CD14-positive monocyte (primary cell): ENCODE measurements at regions not wholly inside any gene's neighbourhood (a gene's known extent, or its start where the extent isn't known, plus 50 kb on each side); places are given as distances from the start of the nearest gene placed in this dataset.

Experiments used
- DNase-seq, 3 donors: peaks; one replicate each; pipeline ENCODE4 v3.0.0-alpha.2; 2011 to 2022
- H2AFZ ChIP-seq: 2 replicates; pipeline ENCODE4 v1.6.0; 2012; ENCODE audit warnings: mild to moderate bottlenecking, low read depth, low read length, inconsistent platforms; ENCODE audit not compliant: insufficient read depth, poor library complexity, severe bottlenecking
- H3K27ac ChIP-seq, 2 donors: 1 replicate in 1 of 2; 2 replicates in 1 of 2; pipeline ENCODE4 v1.5.1; 2012 to 2013; ENCODE audit warnings: low read length in 2 of 2, control low read depth in 1 of 2, inconsistent platforms in 1 of 2, low read depth in 1 of 2, mild to moderate bottlenecking in 1 of 2
- H3K27me3 ChIP-seq, 2 donors: one replicate each; pipeline versions ENCODE4 v1.6.0 to v1.6.1; 2011 to 2013; ENCODE audit warnings: low read length in 2 of 2; ENCODE audit not compliant: control insufficient read depth in 2 of 2, insufficient read depth in 2 of 2
- H3K36me3 ChIP-seq, 2 donors: replicated peaks in 1 of 2; 1 replicate in 1 of 2; 2 replicates in 1 of 2; pipeline versions ENCODE4 v1.5.1 to v1.6.1; 2012 to 2013; ENCODE audit warnings: low read length in 2 of 2, control low read depth in 1 of 2, inconsistent platforms in 1 of 2, mild to moderate bottlenecking in 1 of 2; ENCODE audit not compliant: insufficient read depth in 2 of 2, control insufficient read depth in 1 of 2
- H3K4me1 ChIP-seq, 2 donors: 1 replicate in 1 of 2; 2 replicates in 1 of 2; pipeline versions ENCODE4 v1.5.1 to v1.6.1; 2012 to 2013; ENCODE audit warnings: low read length in 2 of 2, control low read depth in 1 of 2, inconsistent platforms in 1 of 2, mild to moderate bottlenecking in 1 of 2, moderate library complexity in 1 of 2; ENCODE audit not compliant: insufficient read depth in 2 of 2, control insufficient read depth in 1 of 2
- H3K4me2 ChIP-seq: replicated peaks from 2 replicates; pipeline ENCODE3; 2012; ENCODE audit warnings: low read length, moderate library complexity, mild to moderate bottlenecking; ENCODE audit not compliant: poor library complexity, severe bottlenecking; ENCODE audit errors: extremely low read depth
- H3K4me3 ChIP-seq, 3 experiments: fragments of 200-600 bp in 1 of 3; sonication (generic) in 1 of 3; replicated peaks in 1 of 3; 1 replicate in 2 of 3; 2 replicates in 1 of 3; pipeline ENCODE4 v1.5.1; 2011 to 2013; ENCODE audit warnings: low read length in 3 of 3, mild to moderate bottlenecking in 3 of 3, control low read depth in 2 of 3, low read depth in 2 of 3, inconsistent platforms in 1 of 3, moderate library complexity in 1 of 3
- H3K79me2 ChIP-seq: 2 replicates; pipeline ENCODE4 v1.6.0; 2012; ENCODE audit warnings: mild to moderate bottlenecking, control low read depth, inconsistent platforms, low read length, moderate library complexity; ENCODE audit not compliant: insufficient read depth
- H3K9ac ChIP-seq: 2 replicates; pipeline ENCODE4 v1.6.0; 2017; ENCODE audit warnings: low read length, mild to moderate bottlenecking; ENCODE audit not compliant: insufficient read depth, poor library complexity, severe bottlenecking
- H3K9me3 ChIP-seq, 2 donors: replicated peaks in 1 of 2; 1 replicate in 1 of 2; 2 replicates in 1 of 2; pipeline versions ENCODE4 v1.5.1 to v1.6.1; 2012 to 2013; ENCODE audit warnings: low read length in 2 of 2, control low read depth in 1 of 2; ENCODE audit not compliant: control insufficient read depth in 1 of 2, insufficient read depth in 1 of 2
- H4K20me1 ChIP-seq: 2 replicates; pipeline ENCODE4 v1.6.0; 2012; ENCODE audit warnings: mild to moderate bottlenecking, low read length, control low read depth, moderate library complexity; ENCODE audit not compliant: insufficient read depth
- H3K27ac Mint-ChIP-seq, 7 donors: one replicate each; pipeline ENCODE4 v1.8.0; 2020; ENCODE audit warnings: mild to moderate bottlenecking in 7 of 7, mixed read lengths in 7 of 7, moderate library complexity in 6 of 7, inconsistent platforms in 2 of 7
- H3K27me3 Mint-ChIP-seq, 3 donors: one replicate each; pipeline ENCODE4 v1.8.0; 2021 to 2022; ENCODE audit warnings: low read depth in 3 of 3, mild to moderate bottlenecking in 3 of 3, mixed read lengths in 3 of 3, moderate library complexity in 3 of 3, inconsistent platforms in 1 of 3
- H3K36me3 Mint-ChIP-seq, 2 donors: one replicate each; pipeline ENCODE4 v1.8.0; 2020; ENCODE audit warnings: mixed read lengths in 2 of 2, inconsistent platforms in 1 of 2, mild to moderate bottlenecking in 1 of 2
- H3K4me1 Mint-ChIP-seq: one replicate; pipeline ENCODE4 v1.8.0; 2020; ENCODE audit warnings: mild to moderate bottlenecking, mixed read lengths
- H3K4me3 Mint-ChIP-seq, 2 donors: one replicate each; pipeline ENCODE4 v1.8.0; 2020; ENCODE audit warnings: mild to moderate bottlenecking in 2 of 2, mixed read lengths in 2 of 2, moderate library complexity in 1 of 2
- H3K9me3 Mint-ChIP-seq, 7 donors: one replicate each; pipeline ENCODE4 v1.8.0; 2020 to 2022; ENCODE audit warnings: mixed read lengths in 7 of 7, mild to moderate bottlenecking in 6 of 7, moderate library complexity in 6 of 7, inconsistent platforms in 2 of 7
- WGBS: methylation state at CpG from one replicate; pipeline ENCODE4 v1.1.5; 2013; ENCODE audit warnings: missing lambda C conversion rate; ENCODE audit not compliant: insufficient coverage; 5-methylcytosine and 5-hydroxymethylcytosine counted together
- intact Hi-C, 2 donors: fragments of 100-400 bp; cut with micrococcal nuclease; formaldehyde crosslinking; loops; one replicate each; pipeline versions ENCODE4 v1.15.0 to v1.15.1; 2023
- TF ChIP-seq, protein P1 (sequence below): fragments of 200-600 bp; IDR thresholded peaks from one replicate; pipeline ENCODE4 v1.8.0; 2022; ENCODE audit warnings: antibody characterized with exemption, mild to moderate bottlenecking

GRCh38 chr4:60885011-60885410, 315.1 kb upstream of the ADGRL3 start:
- intact Hi-C loops: no loop called here
- no peak for DNase-seq
- Mint-ChIP-seq H3K36me3 (no peaks in the 10 kb centered on the region), H3K27ac (no peak overlapping the region), H3K4me3 (no peak overlapping the region), H3K4me1 (no peaks in the 10 kb centered on the region), H3K9me3 (peaks cover 0 to 8% (median 0%) of the 10 kb centered on the region in 7 donors), H3K27me3 (peaks cover 0 to 1% (median 0%) of the 10 kb centered on the region in 3 donors)
- H3K9me3 ChIP-seq: no peaks in the 10 kb centered on the region
- H3K4me3 ChIP-seq: no peak overlapping the region
- no peak overlapping the region for H3K4me2 ChIP-seq
- no peaks in the 10 kb centered on the region for H3K36me3 ChIP-seq
- no peaks in the 10 kb centered on the region for H4K20me1 ChIP-seq
- no peaks in the 10 kb centered on the region for H3K79me2 ChIP-seq
- 100% methylated on average over 1 of the region's 2 CpGs for WGBS
- H3K4me1 ChIP-seq: no peaks in the 10 kb centered on the region
- no peak overlapping the region for H2AFZ ChIP-seq
- TF ChIP-seq, protein P1, sequence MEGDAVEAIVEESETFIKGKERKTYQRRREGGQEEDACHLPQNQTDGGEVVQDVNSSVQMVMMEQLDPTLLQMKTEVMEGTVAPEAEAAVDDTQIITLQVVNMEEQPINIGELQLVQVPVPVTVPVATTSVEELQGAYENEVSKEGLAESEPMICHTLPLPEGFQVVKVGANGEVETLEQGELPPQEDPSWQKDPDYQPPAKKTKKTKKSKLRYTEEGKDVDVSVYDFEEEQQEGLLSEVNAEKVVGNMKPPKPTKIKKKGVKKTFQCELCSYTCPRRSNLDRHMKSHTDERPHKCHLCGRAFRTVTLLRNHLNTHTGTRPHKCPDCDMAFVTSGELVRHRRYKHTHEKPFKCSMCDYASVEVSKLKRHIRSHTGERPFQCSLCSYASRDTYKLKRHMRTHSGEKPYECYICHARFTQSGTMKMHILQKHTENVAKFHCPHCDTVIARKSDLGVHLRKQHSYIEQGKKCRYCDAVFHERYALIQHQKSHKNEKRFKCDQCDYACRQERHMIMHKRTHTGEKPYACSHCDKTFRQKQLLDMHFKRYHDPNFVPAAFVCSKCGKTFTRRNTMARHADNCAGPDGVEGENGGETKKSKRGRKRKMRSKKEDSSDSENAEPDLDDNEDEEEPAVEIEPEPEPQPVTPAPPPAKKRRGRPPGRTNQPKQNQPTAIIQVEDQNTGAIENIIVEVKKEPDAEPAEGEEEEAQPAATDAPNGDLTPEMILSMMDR: no peak
- H3K27ac ChIP-seq: no peak overlapping the region
- no peaks in the 10 kb centered on the region for H3K27me3 ChIP-seq
- no peak overlapping the region for H3K9ac ChIP-seq

DNA sequence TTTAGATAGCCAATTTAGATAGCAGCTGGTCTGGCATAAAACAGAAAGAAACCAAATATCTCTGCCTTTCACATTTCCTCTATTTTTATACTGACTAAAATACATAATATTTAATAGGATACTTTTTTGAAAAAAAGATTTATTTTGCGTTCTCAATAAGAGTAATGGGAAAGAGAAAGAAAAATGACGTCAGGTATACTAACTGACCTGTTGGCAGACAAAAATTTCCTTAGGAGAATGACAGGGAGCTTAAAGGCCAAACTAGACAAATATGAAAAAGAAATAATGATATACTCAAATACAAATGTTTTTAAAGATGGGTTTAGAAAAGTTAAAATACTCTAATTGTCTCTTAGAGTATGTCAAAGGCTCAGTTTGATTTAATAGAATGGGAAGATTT, 309.4 kb upstream of the ADGRL3 start:
- H3K4me1 Mint-ChIP-seq: no peaks in the 10 kb centered on the region
- H3K9ac ChIP-seq: no peak overlapping the region
- no peak overlapping the region for H3K27ac Mint-ChIP-seq
- no CpG with 5 or more reads among the region's 2 CpGs for WGBS
- TF ChIP-seq, protein P1: no peak
- no peak overlapping the region for H2AFZ ChIP-seq
- DNase-seq: no peak
- peaks cover 0 to 1% (median 0%) of the 10 kb centered on the region in 3 donors for H3K27me3 Mint-ChIP-seq
- H3K4me2 ChIP-seq: no peak overlapping the region
- intact Hi-C loops: no loop called here
- no peak overlapping the region for H3K4me3 ChIP-seq
- no peaks in the 10 kb centered on the region for H3K36me3 Mint-ChIP-seq
- H3K36me3 ChIP-seq: no peaks in the 10 kb centered on the region
- H3K27ac ChIP-seq: no peak overlapping the region
- no peaks in the 10 kb centered on the region for H3K4me1 ChIP-seq
- H3K4me3 Mint-ChIP-seq: no peak overlapping the region
- peaks cover 0 to 10% (median 1%) of the 10 kb centered on the region in 7 donors for H3K9me3 Mint-ChIP-seq
- H3K27me3 ChIP-seq: no peaks in the 10 kb centered on the region
- no peaks in the 10 kb centered on the region for H4K20me1 ChIP-seq
- no peaks in the 10 kb centered on the region for H3K79me2 ChIP-seq
- H3K9me3 ChIP-seq: no peaks in the 10 kb centered on the region
